ENCODE measurements at regions not wholly inside any gene's neighbourhood (a gene's known extent, or its start where the extent isn't known, plus 50 kb on each side); places are given as distances from the start of the nearest gene placed in this dataset.

DNA sequence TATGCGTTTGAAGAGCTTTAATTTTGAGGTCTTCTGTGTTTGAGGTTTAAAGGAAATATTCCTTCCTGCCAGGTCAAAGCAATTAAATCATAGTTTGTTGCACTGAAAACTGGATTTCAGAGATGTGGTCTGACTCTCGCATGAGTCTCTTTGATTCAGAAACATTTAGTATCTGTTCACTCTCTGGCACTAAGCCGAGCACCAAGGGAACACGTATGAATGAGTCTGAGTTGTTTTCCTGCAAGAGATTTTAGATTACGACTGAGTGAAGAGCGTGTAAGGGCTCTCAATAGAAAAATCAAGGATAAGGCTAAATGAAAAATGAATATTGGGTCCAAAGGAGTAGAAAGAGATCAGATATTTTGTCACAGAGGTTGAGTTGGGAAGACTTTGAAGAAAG, 875.4 kb upstream of the PRKX start:
- dilution Hi-C loops (cut with HindIII; ENCODE audit: low sequenced_read_pairs, unreplicated experiment) (no loop called here), in situ Hi-C loops (cut with MboI; ENCODE audit: low sequenced_read_pairs) (no loop called here), intact Hi-C loops (cut with micrococcal nuclease) (no loop called here)
- no peak for TF ChIP-seq FOS (IDR thresholded peaks at IDR 0.05; ENCODE audit: low read depth, low read length)
- TF ChIP-seq, protein P1, sequence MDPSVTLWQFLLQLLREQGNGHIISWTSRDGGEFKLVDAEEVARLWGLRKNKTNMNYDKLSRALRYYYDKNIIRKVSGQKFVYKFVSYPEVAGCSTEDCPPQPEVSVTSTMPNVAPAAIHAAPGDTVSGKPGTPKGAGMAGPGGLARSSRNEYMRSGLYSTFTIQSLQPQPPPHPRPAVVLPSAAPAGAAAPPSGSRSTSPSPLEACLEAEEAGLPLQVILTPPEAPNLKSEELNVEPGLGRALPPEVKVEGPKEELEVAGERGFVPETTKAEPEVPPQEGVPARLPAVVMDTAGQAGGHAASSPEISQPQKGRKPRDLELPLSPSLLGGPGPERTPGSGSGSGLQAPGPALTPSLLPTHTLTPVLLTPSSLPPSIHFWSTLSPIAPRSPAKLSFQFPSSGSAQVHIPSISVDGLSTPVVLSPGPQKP (IDR thresholded peaks at IDR 0.05; ENCODE audit: borderline replicate concordance, low read depth, low read length) = no peak
- no peak for TF ChIP-seq POLR2A (IDR thresholded peaks at IDR 0.05; ENCODE audit: low read depth, low read length)
- no peak for TF ChIP-seq CHD1 (IDR thresholded peaks at IDR 0.05; ENCODE audit: low read depth, low read length)
- no peak for TF ChIP-seq MAZ (IDR thresholded peaks at IDR 0.05; ENCODE audit: borderline replicate concordance, low read depth, low read length)
- no peak for TF ChIP-seq MAFK (IDR thresholded peaks at IDR 0.05; ENCODE audit: low read depth, low read length)
- TF ChIP-seq, protein P2, sequence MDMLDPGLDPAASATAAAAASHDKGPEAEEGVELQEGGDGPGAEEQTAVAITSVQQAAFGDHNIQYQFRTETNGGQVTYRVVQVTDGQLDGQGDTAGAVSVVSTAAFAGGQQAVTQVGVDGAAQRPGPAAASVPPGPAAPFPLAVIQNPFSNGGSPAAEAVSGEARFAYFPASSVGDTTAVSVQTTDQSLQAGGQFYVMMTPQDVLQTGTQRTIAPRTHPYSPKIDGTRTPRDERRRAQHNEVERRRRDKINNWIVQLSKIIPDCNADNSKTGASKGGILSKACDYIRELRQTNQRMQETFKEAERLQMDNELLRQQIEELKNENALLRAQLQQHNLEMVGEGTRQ (IDR thresholded peaks at IDR 0.05; ENCODE audit: low read depth, low read length) = no peak
- no peak for TF ChIP-seq MXI1 (IDR thresholded peaks at IDR 0.05; ENCODE audit: borderline replicate concordance, low read depth, low read length)
- TF ChIP-seq, protein P3, sequence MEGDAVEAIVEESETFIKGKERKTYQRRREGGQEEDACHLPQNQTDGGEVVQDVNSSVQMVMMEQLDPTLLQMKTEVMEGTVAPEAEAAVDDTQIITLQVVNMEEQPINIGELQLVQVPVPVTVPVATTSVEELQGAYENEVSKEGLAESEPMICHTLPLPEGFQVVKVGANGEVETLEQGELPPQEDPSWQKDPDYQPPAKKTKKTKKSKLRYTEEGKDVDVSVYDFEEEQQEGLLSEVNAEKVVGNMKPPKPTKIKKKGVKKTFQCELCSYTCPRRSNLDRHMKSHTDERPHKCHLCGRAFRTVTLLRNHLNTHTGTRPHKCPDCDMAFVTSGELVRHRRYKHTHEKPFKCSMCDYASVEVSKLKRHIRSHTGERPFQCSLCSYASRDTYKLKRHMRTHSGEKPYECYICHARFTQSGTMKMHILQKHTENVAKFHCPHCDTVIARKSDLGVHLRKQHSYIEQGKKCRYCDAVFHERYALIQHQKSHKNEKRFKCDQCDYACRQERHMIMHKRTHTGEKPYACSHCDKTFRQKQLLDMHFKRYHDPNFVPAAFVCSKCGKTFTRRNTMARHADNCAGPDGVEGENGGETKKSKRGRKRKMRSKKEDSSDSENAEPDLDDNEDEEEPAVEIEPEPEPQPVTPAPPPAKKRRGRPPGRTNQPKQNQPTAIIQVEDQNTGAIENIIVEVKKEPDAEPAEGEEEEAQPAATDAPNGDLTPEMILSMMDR (conservative IDR thresholded peaks at IDR 0.05; ENCODE audit: low read depth, low read length) = no peak
- no peak for TF ChIP-seq NFE2L2 (IDR thresholded peaks at IDR 0.05; ENCODE audit: low read depth, low read length)
- TF ChIP-seq SMC3 (IDR thresholded peaks at IDR 0.05; ENCODE audit: low read depth, low read length) = no peak
- Histone ChIP-seq H2BK120ac (ENCODE audit: low read depth, low read length) (no peak overlapping the region), H4K5ac (ENCODE audit: low read depth, low read length) (no peak overlapping the region), H3K4ac (ENCODE audit: low read depth, low read length) (no peak overlapping the region), H2AK5ac (ENCODE audit: low read depth, low read length) (no peak overlapping the region), H3K36me3 (ENCODE audit: control insufficient read depth, insufficient read depth, low read length) (no peaks in the 10 kb centered on the region), H4K20me1 (ENCODE audit: insufficient read depth, low read length) (no peaks in the 10 kb centered on the region), H3K18ac (ENCODE audit: low read depth, low read length) (no peak overlapping the region), H2BK5ac (ENCODE audit: low read depth, low read length, poor library complexity, severe bottlenecking) (no peak overlapping the region), H4K91ac (ENCODE audit: insufficient read depth, low read depth, low read length) (no peak overlapping the region), H3K23ac (ENCODE audit: low read depth, low read length) (no peak overlapping the region), H4K8ac (ENCODE audit: low read depth in 2 of 2, low read length in 2 of 2) (no peak overlapping the region), H3K4me1 (ENCODE audit: control insufficient read depth, insufficient read depth, low read length) (no peaks in the 10 kb centered on the region), H3K4me2 (ENCODE audit: low read depth, low read length) (no peak overlapping the region), H3K27ac (ENCODE audit: insufficient read depth, low read length) (no peak overlapping the region), H3K14ac (replicated peaks; ENCODE audit: low read depth, low read length) (no peak overlapping the region), H2BK20ac (ENCODE audit: low read depth, low read length) (no peak overlapping the region), H3K27me3 (ENCODE audit: control insufficient read depth, insufficient read depth, low read length) (no peaks in the 10 kb centered on the region), H3K9ac (ENCODE audit: low read depth, low read length) (no peak overlapping the region), H3K9me1 (ENCODE audit: insufficient read depth, low read length) (no peaks in the 10 kb centered on the region), H3K4me3 (ENCODE audit: insufficient read depth, low read depth, low read length) (no peak overlapping the region), H2AK9ac (replicated peaks; ENCODE audit: low read depth, low read length, poor library complexity) (no peak overlapping the region), H3K9me3 (ENCODE audit: control insufficient read depth, insufficient read depth, low read length) (peaks cover 5% of the 10 kb centered on the region), H2AFZ (replicated peaks; ENCODE audit: low read length, poor library complexity) (no peak overlapping the region), H3K79me1 (ENCODE audit: low read depth in 1 of 2, low read length in 2 of 2) (no peaks in the 10 kb centered on the region), H2BK15ac (ENCODE audit: low read depth, low read length) (no peak overlapping the region), H3K56ac (ENCODE audit: extremely low read depth, insufficient read depth, low read length) (no peak overlapping the region)
- ATAC-seq (ENCODE audit: low read depth) (no peak), DNase-seq (no peak)
- no TSS peak for BruUV-seq (replicated peaks)
- CTCF ChIA-PET = no interaction called here
- WGBS, 2 experiments (ENCODE audit: extremely low coverage in 2 of 2, insufficient read length in 1 of 2) = 40% methylated on average over 1 of the region's 6 CpGs; no CpG with 5 or more reads in 1 of the 2 experiments
- POLR2A ChIA-PET (ENCODE audit: unreplicated experiment) = no interaction called here

Data from IMR-90 (cell line).